ENCODE measurements at regions not wholly inside any gene's neighbourhood (a gene's known extent, or its start where the extent isn't known, plus 50 kb on each side); places are given as distances from the start of the nearest gene placed in this dataset.

GRCh38 chr16:13307255-13307654, 405.9 kb downstream of the SHISA9 start:
- Histone ChIP-seq H3K4me3 (ENCODE audit: low read length) (no peak overlapping the region), H3K27ac (ENCODE audit: low read length) (no peak overlapping the region), H3K36me3 (ENCODE audit: control insufficient read depth, insufficient read depth, low read length) (no peaks in the 10 kb centered on the region), H3K4me1 (ENCODE audit: control insufficient read depth, insufficient read depth, low read length) (no peaks in the 10 kb centered on the region), H3K9me3 (ENCODE audit: control insufficient read depth, insufficient read depth, low read length) (no peaks in the 10 kb centered on the region), H3K27me3 (ENCODE audit: control insufficient read depth, insufficient read depth, low read length) (no peaks in the 10 kb centered on the region)
- no peak for ATAC-seq
- no peak overlapping the region for H3K4me3 Mint-ChIP-seq
- peaks cover 0 to 4% of the 10 kb centered on the region in 2 donors for H3K4me1 Mint-ChIP-seq
- peaks cover 0 to 2% of the 10 kb centered on the region in 2 donors for H3K9me3 Mint-ChIP-seq
- WGBS (ENCODE audit: insufficient coverage) = 11% methylated on average over 3 of the region's 4 CpGs
- no peak for DNase-seq
- no peak for TF ChIP-seq CTCF (IDR thresholded peaks at IDR 0.05)
- no peaks in the 10 kb centered on the region for H3K36me3 Mint-ChIP-seq
- intact Hi-C loops (cut with micrococcal nuclease) = no loop called here
- no peaks in the 10 kb centered on the region for H3K27me3 Mint-ChIP-seq (ENCODE audit: low read depth in 2 of 2)
- no peak overlapping the region for H3K27ac Mint-ChIP-seq

- H3K27ac ChIP-seq (ENCODE audit: low read length) = no peak overlapping the region
- H3K27ac Mint-ChIP-seq = no peak overlapping the region
- no peaks in the 10 kb centered on the region for H3K9me3 ChIP-seq (ENCODE audit: control insufficient read depth, insufficient read depth, low read length)
- no peak overlapping the region for H3K4me3 Mint-ChIP-seq
- no peak for TF ChIP-seq CTCF (IDR thresholded peaks at IDR 0.05)
- H3K4me1 Mint-ChIP-seq = peaks cover 0 to 4% of the 10 kb centered on the region in 2 donors
- H3K27me3 ChIP-seq (ENCODE audit: control insufficient read depth, insufficient read depth, low read length) = no peaks in the 10 kb centered on the region
- no peaks in the 10 kb centered on the region for H3K27me3 Mint-ChIP-seq (ENCODE audit: low read depth in 2 of 2)
- intact Hi-C loops (cut with micrococcal nuclease) = no loop called here
- no peaks in the 10 kb centered on the region for H3K4me1 ChIP-seq (ENCODE audit: control insufficient read depth, insufficient read depth, low read length)
- no peaks in the 10 kb centered on the region for H3K36me3 Mint-ChIP-seq
- peaks cover 0 to 1% of the 10 kb centered on the region in 2 donors for H3K9me3 Mint-ChIP-seq
- ATAC-seq = no peak
- H3K36me3 ChIP-seq (ENCODE audit: control insufficient read depth, insufficient read depth, low read length) = no peaks in the 10 kb centered on the region
- H3K4me3 ChIP-seq (ENCODE audit: low read length) = no peak overlapping the region
- DNase-seq = no peak
- 95% methylated on average over 5 of the region's 5 CpGs for WGBS (ENCODE audit: insufficient coverage)
Observed at GRCh38 chr16:13307851-13308250, 406.5 kb downstream of the SHISA9 start.

- H3K27ac Mint-ChIP-seq = no peak overlapping the region
Observed at GRCh38 chr16:13312063-13312462, 410.7 kb downstream of the SHISA9 start.

More at GRCh38 chr16:13312063-13312462, 410.7 kb downstream of the SHISA9 start:
- H3K4me3 Mint-ChIP-seq = no peak overlapping the region
- Histone ChIP-seq H3K9me3 (ENCODE audit: control insufficient read depth, insufficient read depth, low read length) (no peaks in the 10 kb centered on the region), H3K27me3 (ENCODE audit: control insufficient read depth, insufficient read depth, low read length) (no peaks in the 10 kb centered on the region), H3K36me3 (ENCODE audit: control insufficient read depth, insufficient read depth, low read length) (no peaks in the 10 kb centered on the region), H3K27ac (ENCODE audit: low read length) (no peak overlapping the region), H3K4me1 (ENCODE audit: control insufficient read depth, insufficient read depth, low read length) (no peaks in the 10 kb centered on the region), H3K4me3 (ENCODE audit: low read length) (no peak overlapping the region)
- no peak for TF ChIP-seq CTCF (IDR thresholded peaks at IDR 0.05)
- no peak for ATAC-seq
- whole genome bisulfite sequencing (ENCODE audit: insufficient coverage) = 100% methylated on average over 1 of the region's 1 CpG
- intact Hi-C loops (cut with micrococcal nuclease) = no loop called here
- H3K36me3 Mint-ChIP-seq = no peaks in the 10 kb centered on the region
- H3K4me1 Mint-ChIP-seq = peaks cover 10% of the 10 kb centered on the region in 2 donors
- DNase-seq = no peak
- H3K27me3 Mint-ChIP-seq (ENCODE audit: low read depth in 2 of 2) = no peaks in the 10 kb centered on the region
- H3K9me3 Mint-ChIP-seq = no peaks in the 10 kb centered on the region

Data from natural killer cell (primary cell).